NB4 (cell line): ENCODE measurements at regions not wholly inside any gene's neighbourhood (a gene's known extent, or its start where the extent isn't known, plus 50 kb on each side); places are given as distances from the start of the nearest gene placed in this dataset.

Experiments
- DNase-seq: peaks from one replicate; pipeline ENCODE4 v3.0.0; 2010; ENCODE audit warnings: low read depth
- H3K4me3 ChIP-seq: one replicate; pipeline ENCODE4 v1.5.1; 2011; ENCODE audit warnings: mild to moderate bottlenecking, low read depth, low read length, moderate library complexity
- MAX ChIP-seq: IDR thresholded peaks from 2 replicates; pipeline ENCODE4 v1.6.1; 2011; ENCODE audit warnings: low read depth, low read length
- MYC ChIP-seq: IDR thresholded peaks from 2 replicates; pipeline ENCODE4 v1.6.1; 2011; ENCODE audit warnings: low read depth, low read length
- POLR2A ChIP-seq: IDR thresholded peaks from 2 replicates; pipeline ENCODE4 v1.6.1; 2011; ENCODE audit warnings: mild to moderate bottlenecking; ENCODE audit not compliant: insufficient read length; ENCODE audit errors: extremely low read depth
- TF ChIP-seq, protein P1 (sequence below): IDR thresholded peaks from one replicate; pipeline ENCODE4 v1.5.1; 2012; ENCODE audit warnings: low read depth, low read length

- no peak overlapping the region for H3K4me3 ChIP-seq
- DNase-seq, result no peak
- TF ChIP-seq, protein P1, sequence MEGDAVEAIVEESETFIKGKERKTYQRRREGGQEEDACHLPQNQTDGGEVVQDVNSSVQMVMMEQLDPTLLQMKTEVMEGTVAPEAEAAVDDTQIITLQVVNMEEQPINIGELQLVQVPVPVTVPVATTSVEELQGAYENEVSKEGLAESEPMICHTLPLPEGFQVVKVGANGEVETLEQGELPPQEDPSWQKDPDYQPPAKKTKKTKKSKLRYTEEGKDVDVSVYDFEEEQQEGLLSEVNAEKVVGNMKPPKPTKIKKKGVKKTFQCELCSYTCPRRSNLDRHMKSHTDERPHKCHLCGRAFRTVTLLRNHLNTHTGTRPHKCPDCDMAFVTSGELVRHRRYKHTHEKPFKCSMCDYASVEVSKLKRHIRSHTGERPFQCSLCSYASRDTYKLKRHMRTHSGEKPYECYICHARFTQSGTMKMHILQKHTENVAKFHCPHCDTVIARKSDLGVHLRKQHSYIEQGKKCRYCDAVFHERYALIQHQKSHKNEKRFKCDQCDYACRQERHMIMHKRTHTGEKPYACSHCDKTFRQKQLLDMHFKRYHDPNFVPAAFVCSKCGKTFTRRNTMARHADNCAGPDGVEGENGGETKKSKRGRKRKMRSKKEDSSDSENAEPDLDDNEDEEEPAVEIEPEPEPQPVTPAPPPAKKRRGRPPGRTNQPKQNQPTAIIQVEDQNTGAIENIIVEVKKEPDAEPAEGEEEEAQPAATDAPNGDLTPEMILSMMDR, result no peak
- TF ChIP-seq MYC (no peak), MAX (no peak), POLR2A (no peak)
Measured at GRCh38 chr2:18464913-18465312, 95.5 kb downstream of the RDH14 start.

- no peak for TF ChIP-seq MAX
- TF ChIP-seq, protein P1, result no peak
- no peak for TF ChIP-seq MYC
- TF ChIP-seq POLR2A, result no peak
- H3K4me3 ChIP-seq, result no peak overlapping the region
Measured at GRCh38 chr2:18456026-18456425, 104.4 kb downstream of the RDH14 start.

DNA sequence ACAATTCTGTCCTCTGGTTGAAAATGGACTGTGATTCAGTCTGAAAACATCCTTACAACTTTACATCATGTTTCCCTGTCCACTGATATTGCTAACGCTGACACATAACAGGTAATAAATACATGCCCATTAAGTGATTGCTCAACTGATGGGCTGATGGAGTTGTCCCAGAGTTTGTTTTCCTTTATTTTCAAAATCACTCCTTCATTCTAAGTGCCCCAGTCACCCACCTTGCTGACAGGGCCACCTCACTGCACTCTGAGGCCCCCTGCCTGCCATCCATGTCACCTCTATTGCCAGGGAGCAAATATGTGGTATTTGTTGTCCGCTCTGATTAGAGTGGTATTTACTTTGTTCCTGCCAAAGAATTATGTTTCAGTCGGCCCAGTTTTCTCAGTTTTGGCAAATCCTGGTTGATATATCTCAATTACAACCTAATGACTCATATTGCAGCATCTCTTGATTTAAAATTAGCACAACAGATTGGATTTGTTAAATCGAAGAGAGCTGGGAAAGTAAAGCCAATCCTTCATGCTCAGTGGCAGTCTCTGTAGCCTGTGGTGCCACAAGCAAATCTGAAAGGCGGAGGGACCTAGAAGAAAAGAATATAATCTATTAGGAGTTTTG lies 105.1 kb downstream of the RDH14 start:
- no peak overlapping the region for H3K4me3 ChIP-seq
- no peak for DNase-seq
- TF ChIP-seq POLR2A (no peak), MYC (no peak), MAX (no peak)
- TF ChIP-seq, protein P1, result no peak

More at GRCh38 chr2:18456026-18456425, 104.4 kb downstream of the RDH14 start:
- DNase-seq, result no peak

- DNase-seq, result no peak
- H3K4me3 ChIP-seq, result no peak overlapping the region
- TF ChIP-seq, protein P1, result no peak
- no peak for TF ChIP-seq MAX
- TF ChIP-seq MYC, result no peak
- TF ChIP-seq POLR2A, result no peak
Measured at GRCh38 chr2:18454692-18455235, 105.7 kb downstream of the RDH14 start.

GRCh38 chr2:18446715-18447114 lies 113.7 kb downstream of the RDH14 start:
- H3K4me3 ChIP-seq, result no peak overlapping the region
- no peak for DNase-seq
- TF ChIP-seq POLR2A, result no peak
- TF ChIP-seq MAX, result no peak
- TF ChIP-seq, protein P1, result no peak
- TF ChIP-seq MYC, result no peak
